ENCODE measurements at regions not wholly inside any gene's neighbourhood (a gene's known extent, or its start where the extent isn't known, plus 50 kb on each side); places are given as distances from the start of the nearest gene placed in this dataset.
"Not testable (repeated sequence)": the region's sequence is repeated elsewhere in the genome, so short reads cannot be mapped to it uniquely, and the experiment has no call there.

DNA sequence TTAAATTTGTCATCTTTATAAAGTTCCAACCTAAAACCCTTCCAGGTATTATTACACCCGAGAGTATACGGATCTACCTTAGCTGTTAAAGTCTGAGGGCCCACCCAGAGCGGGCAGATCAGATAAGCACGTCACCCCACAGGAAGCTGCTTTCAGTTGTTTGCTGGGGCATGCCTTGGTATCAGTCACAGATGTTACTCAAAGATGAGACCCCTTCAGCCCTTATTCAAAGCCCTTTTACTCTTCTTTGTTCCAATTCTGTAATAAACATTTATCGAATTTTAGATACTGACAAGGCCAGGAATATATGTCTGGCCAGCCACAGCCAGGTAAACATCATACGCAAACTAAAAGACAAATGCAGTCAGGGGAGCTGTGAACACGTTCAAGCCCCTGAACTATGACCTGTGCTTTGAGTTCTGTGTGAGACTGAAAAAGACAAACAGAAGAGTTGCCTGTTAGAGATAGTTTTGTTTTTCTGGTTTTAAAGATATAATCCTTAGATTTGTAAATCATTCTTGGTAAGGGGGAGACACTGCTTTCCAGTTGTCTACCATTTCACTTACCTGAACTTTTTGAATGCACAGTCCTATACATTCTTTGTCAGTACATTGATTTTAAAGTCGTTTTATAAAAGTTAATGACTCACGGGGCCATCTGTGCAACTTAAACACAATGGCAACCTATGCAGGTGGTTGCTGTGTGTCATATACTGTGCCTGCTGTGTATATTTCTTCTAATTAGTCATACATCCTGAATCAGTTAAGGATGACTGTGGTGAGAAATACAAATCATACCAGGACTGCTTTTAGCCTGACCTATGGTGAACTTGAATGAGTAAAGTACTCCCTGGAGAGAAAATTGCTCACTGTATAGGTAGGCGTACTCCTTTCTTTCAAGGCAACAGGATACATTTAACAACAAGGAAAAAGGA is 100.5 kb upstream of the ITPRID2 start:
- no peak for DNase-seq (ENCODE audit: low read depth)

GRCh38 chr2:181792906-181793305 is 98.6 kb upstream of the ITPRID2 start:
- DNase-seq (ENCODE audit: low read depth): no peak

GRCh38 chr2:181798022-181798421 is 93.5 kb upstream of the ITPRID2 start:
- no peak for DNase-seq (ENCODE audit: low read depth)

DNA sequence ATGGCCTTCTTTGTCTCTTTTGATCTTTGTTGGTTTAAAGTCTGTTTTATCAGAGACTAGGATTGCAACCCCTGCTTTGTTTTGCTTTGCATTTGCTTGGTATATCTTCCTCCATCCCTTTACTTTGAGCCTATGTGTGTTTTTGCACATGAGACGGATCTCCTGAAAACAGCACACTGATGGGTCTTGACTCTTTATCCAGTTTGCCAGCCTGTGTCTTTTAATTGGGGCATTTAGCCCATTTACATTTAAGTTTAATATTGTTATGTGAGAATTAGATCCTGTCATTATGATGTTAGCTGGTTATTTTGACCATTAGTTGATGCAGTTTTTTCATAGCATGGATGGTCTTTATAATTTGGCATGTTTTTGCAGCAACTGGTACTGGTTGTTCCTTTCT is 89.2 kb upstream of the ITPRID2 start:
- DNase-seq (ENCODE audit: low read depth): not testable (repeated sequence)

DNA sequence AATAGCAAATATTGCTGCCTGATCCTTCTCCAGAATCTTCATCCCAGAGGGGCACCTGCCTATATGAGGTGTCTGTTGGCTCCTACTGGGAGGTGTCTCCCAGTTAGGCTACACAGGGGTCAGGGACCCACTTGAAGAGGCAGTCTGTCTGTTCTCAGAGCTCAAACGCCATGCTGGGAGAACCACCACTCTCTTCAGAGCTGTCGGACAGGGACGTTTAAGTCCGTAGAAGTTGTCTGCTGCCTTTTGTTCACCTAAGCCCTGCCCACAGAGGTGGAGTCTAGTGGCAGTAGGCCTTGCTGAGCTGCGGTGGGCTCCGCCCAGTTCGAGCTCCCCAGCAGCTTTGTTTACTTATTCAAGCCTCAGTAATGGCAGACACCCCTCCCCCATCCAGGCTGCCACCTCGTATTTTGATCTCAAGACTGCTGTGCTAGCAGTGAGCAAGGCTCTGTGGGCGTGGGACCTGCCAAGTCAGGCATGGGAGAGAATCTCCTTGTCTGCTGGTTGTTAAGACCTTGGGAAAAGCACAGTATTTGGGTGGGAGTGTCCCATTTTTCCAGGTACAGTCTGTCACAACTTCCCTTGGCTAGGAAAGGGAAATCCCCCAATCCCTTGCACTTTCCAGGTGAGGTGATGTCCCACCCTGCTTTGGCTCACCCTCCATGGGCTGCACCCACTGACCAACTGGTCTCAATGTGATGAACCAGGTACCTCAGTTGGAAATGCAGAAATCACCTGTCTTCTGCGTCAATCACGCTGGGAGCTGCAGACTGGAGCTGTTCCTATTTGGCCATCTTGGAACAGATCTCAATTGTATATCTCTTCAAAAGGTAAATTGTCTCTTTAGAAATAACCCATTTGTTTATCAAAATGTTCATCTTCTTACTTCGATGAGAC is 87.4 kb upstream of the ITPRID2 start:
- DNase-seq (ENCODE audit: low read depth): not testable (repeated sequence)

GRCh38 chr2:181805228-181806038 is 86.1 kb upstream of the ITPRID2 start:
- DNase-seq (ENCODE audit: low read depth): no peak

DNA sequence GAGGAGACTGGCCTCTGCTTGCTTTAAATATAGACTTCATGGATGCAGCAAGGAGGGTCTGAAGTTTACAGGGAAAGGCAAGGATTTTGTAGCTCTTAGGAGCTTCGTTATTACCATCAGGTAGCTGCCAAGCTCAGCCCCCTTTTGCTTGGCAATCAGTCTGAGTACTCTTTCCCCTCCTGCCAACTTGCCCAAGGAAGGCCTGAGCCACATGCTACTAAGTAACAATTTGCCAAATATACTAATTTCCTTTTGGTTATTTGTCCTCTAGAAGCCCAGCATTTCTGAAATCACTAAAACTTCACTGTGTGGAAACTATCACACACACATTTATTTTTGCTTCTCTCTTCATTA is 85.5 kb upstream of the ITPRID2 start:
- DNase-seq (ENCODE audit: low read depth): no peak

DNA sequence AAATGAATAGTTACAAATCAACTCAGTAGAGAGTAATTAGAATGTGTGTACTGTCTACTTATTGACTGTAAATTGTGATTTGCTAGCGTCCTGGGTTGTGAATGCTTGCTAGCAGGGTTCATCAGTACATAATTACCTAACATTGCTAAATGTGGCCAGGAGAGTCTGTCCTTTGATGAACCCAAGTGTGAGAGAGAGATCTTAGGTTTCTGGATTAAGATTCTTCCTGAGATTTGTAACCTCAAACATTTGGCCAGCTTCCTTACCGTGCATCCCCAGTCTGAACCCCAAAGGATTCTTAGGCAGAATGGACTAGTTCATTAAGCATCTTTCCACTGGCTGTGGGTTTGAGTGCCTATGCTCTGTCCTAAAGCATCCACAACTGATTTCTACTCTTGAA is 84.0 kb upstream of the ITPRID2 start:
- DNase-seq (ENCODE audit: low read depth): no peak

GRCh38 chr2:181810823-181811695 is 80.5 kb upstream of the ITPRID2 start:
- no peak for DNase-seq (ENCODE audit: low read depth)

DNA sequence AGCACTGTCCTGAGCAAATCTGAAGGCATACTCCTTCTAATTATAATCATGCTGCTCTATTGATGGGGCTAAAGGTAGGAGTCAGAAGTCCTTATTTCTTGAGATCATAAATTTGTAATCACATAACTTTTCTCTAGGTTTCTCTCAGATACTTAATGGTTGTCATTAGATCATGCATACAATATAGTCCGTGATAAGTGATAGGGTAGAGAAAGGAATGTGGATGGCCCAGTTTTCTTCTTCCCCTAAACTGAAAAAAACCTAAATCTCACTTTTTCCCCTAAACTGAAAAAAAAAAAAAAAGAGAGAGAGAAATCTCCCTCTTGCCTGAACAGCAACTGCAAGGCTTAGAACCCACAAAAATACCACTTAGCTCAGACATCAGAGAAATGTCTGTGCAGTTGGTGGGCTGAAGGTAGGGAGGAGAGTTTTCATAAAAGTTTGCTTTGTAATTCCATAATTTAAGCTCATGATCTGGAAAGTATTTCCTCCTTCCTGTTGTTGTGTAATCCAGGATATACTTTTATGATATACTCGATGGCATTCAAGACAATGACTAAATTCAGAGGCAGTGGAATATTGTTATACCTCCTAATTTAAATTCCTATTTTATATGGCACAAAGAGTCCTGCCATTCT is 79.3 kb upstream of the ITPRID2 start:
- DNase-seq (ENCODE audit: low read depth): no peak

GRCh38 chr2:181814057-181814491 is 77.5 kb upstream of the ITPRID2 start:
- no peak for DNase-seq (ENCODE audit: low read depth)

DNA sequence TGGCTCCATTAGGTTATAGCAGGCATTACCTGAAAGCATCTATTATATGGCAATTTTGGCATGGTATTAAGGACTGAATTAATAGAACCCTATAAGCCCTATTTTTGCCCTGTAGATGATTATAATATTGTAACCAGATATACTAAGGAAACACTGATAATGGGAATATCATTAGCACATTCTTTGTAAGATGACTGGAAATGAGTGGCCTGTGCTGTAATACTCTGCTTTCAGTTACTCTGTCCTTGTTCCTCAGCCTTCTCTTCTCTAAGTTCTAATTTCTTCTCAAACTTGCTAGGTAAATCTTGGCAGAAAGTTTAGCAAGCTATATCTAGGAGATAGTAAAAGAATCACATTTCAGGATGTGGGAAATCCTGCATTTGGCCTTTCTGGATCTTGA is 74.0 kb upstream of the ITPRID2 start:
- no peak for DNase-seq (ENCODE audit: low read depth)

DNA sequence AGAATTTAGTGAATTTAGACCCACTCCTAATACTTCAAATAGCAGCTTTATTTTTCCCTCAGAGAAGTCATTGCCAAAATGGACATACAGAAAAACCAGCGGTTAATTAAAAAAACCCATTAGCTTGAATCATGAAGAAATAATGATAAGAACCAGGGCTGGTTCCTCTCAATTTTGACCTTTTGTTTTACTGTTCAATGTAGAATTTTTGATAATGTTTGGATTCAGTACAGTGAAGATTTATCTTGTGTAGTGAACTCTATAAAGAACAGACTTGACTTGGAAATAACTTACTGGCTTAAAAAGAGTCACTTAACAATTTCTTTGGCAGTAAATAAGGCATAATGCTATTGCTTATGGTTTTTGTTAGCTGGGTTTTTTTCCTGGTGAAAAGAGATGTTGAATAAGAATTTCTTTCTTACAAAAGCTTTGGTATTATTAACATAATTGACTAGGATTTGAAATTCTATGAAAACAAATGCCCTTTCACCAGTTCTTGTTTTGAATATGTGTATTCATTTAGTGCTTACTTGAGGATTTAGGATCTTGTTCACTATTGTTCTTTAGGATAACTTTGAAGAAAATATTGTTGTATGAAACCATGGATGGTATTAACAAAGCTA is 73.4 kb upstream of the ITPRID2 start:
- no peak for DNase-seq (ENCODE audit: low read depth)

DNA sequence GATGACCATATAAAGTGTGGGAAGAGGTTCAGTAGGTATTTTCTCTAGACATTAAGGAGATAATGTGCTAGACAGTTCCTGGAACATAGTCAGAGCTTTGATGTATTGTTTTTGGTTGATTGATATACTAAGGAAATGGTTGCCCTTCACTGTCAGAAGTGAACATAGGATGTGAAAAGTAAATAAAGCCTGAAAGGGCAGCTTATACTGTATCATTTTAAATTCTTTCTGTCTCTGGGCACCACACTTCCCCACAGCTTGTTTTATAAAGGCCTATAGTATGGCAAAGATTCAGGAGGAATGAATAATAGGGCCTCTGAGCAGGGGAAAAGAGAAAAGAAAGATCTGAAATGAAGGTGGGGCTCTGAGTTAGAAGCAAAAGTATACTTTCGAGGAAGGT is 72.7 kb upstream of the ITPRID2 start:
- DNase-seq (ENCODE audit: low read depth): no peak

- DNase-seq (ENCODE audit: low read depth): no peak
These were observed 70.5 kb upstream of the ITPRID2 start for GRCh38 chr2:181821049-181821448.

- no peak for DNase-seq (ENCODE audit: low read depth)
These were observed 69.4 kb upstream of the ITPRID2 start for GRCh38 chr2:181822097-181822496.

GRCh38 chr2:181823405-181823804 is 68.1 kb upstream of the ITPRID2 start:
- no peak for DNase-seq (ENCODE audit: low read depth)

GRCh38 chr2:181828122-181828705 is 63.3 kb upstream of the ITPRID2 start:
- DNase-seq (ENCODE audit: low read depth): no peak

DNA sequence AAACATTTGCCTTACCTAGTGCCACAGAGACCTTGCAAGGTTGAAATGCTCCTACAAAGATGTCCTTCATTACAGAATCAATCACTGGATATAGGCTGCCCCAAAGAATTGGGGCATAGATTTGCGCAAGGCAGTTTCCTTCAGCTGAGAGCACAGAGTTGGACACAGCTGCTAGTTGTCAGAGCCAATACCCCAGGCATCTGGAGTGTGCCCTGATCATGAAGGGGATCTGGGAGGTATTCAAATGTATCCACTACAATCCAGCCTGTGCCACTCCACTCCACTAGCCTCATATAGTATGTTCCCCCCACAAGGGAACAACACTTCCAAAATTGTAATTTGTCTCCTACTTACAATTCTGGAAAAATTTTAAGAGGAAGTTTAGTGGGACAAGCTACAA is 62.3 kb upstream of the ITPRID2 start:
- no peak for DNase-seq (ENCODE audit: low read depth)
